IPS DF 19.7 (cell line): ENCODE measurements at regions not wholly inside any gene's neighbourhood (a gene's known extent, or its start where the extent isn't known, plus 50 kb on each side); places are given as distances from the start of the nearest gene placed in this dataset.
"Not testable (repeated sequence)": the region's sequence is repeated elsewhere in the genome, so short reads cannot be mapped to it uniquely, and the experiment has no call there.

Experiments used
- DNase-seq: peaks from one replicate; pipeline ENCODE4 v3.0.0-alpha.2; 2013; ENCODE audit warnings: low read depth, low spot score

- no peak for DNase-seq
Observed at GRCh38 chr6:10128721-10129120, 286.2 kb downstream of the TFAP2A start.

- DNase-seq, result no peak
Observed at GRCh38 chr6:10122164-10122563, 292.7 kb downstream of the TFAP2A start.

GRCh38 chr6:10112871-10113549 lies 301.9 kb downstream of the TFAP2A start:
- no peak for DNase-seq

GRCh38 chr6:10111975-10112374 lies 302.9 kb downstream of the TFAP2A start:
- no peak for DNase-seq

GRCh38 chr6:10101551-10102252 lies 313.2 kb downstream of the TFAP2A start:
- DNase-seq, result no peak

GRCh38 chr6:10099529-10100140 lies 315.2 kb downstream of the TFAP2A start:
- no peak for DNase-seq

GRCh38 chr6:10098756-10099528 lies 315.9 kb downstream of the TFAP2A start:
- DNase-seq, result no peak

GRCh38 chr6:10093282-10093681 lies 321.6 kb downstream of the TFAP2A start:
- DNase-seq, result no peak

- no peak for DNase-seq
Observed at GRCh38 chr6:10084111-10084986, 330.5 kb downstream of the TFAP2A start.

GRCh38 chr6:10082385-10082784 lies 332.5 kb downstream of the TFAP2A start:
- DNase-seq, result no peak

- no peak for DNase-seq
Observed at GRCh38 chr6:10081957-10082356, 332.9 kb downstream of the TFAP2A start.

GRCh38 chr6:10081075-10081474 lies 333.8 kb downstream of the TFAP2A start:
- no peak for DNase-seq

GRCh38 chr6:10080561-10080960 lies 334.3 kb downstream of the TFAP2A start:
- no peak for DNase-seq

- DNase-seq, result no peak
Observed at GRCh38 chr6:10078581-10078980, 336.3 kb downstream of the TFAP2A start.

- DNase-seq, result not testable (repeated sequence)
Observed at GRCh38 chr6:10074726-10075125, 340.1 kb downstream of the TFAP2A start.

- no peak for DNase-seq
Observed at GRCh38 chr6:10073341-10073740, 341.5 kb downstream of the TFAP2A start.

GRCh38 chr6:10071631-10072220 lies 343.1 kb downstream of the TFAP2A start:
- no peak for DNase-seq

- DNase-seq, result no peak
Observed at GRCh38 chr6:10060004-10060403, 354.9 kb downstream of the TFAP2A start.

GRCh38 chr6:10054672-10055071 lies 360.2 kb downstream of the TFAP2A start:
- no peak for DNase-seq

- DNase-seq, result no peak
Observed at GRCh38 chr6:10051283-10051682, 363.6 kb downstream of the TFAP2A start.
